Suprapubic skin (tissue), 3 donors: ENCODE measurements at regions not wholly inside any gene's neighbourhood (a gene's known extent, or its start where the extent isn't known, plus 50 kb on each side); places are given as distances from the start of the nearest gene placed in this dataset.

Source experiments
- EP300 ChIP-seq: sonication (generic); formaldehyde crosslinking; IDR thresholded peaks from one replicate; pipeline ENCODE4 v1.6.1; 2017; ENCODE audit warnings: antibody characterized with exemption
- POLR2A ChIP-seq, 2 donors: fragments of 450-650 bp; IDR thresholded peaks; one replicate each; pipeline ENCODE4 v1.6.1; 2017; ENCODE audit warnings: antibody characterized with exemption in 2 of 2, mild to moderate bottlenecking in 2 of 2, moderate library complexity in 2 of 2
- TF ChIP-seq, protein P1 (sequence below), 2 donors: fragments of 200-600 bp in 1 of 2; fragments of 450-650 bp in 1 of 2; sonication (generic) in 1 of 2; IDR thresholded peaks; one replicate each; pipeline ENCODE4 v1.5.1; 2016 to 2019; ENCODE audit warnings: antibody characterized with exemption in 2 of 2, mild to moderate bottlenecking in 1 of 2, moderate library complexity in 1 of 2

DNA sequence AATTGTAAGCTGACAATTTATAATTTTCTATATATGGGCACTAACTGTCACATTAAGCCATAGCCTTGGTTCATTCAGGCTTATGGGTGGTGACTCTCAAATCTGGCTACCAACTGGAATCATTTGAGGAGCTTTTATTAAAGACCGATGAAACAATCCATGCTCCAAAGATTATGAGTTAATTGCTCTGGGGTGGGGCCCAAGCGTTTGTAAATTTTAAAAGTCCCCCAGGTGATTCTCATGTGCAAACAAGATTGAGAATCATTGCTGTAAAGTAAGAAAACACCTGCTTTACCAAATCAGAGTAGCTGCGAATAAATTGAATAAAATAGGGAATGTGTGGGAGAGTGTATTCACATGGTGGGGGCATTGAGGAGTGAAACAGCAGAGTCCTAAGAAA lies 76.1 kb upstream of the RAB27B start:
- TF ChIP-seq, protein P1, sequence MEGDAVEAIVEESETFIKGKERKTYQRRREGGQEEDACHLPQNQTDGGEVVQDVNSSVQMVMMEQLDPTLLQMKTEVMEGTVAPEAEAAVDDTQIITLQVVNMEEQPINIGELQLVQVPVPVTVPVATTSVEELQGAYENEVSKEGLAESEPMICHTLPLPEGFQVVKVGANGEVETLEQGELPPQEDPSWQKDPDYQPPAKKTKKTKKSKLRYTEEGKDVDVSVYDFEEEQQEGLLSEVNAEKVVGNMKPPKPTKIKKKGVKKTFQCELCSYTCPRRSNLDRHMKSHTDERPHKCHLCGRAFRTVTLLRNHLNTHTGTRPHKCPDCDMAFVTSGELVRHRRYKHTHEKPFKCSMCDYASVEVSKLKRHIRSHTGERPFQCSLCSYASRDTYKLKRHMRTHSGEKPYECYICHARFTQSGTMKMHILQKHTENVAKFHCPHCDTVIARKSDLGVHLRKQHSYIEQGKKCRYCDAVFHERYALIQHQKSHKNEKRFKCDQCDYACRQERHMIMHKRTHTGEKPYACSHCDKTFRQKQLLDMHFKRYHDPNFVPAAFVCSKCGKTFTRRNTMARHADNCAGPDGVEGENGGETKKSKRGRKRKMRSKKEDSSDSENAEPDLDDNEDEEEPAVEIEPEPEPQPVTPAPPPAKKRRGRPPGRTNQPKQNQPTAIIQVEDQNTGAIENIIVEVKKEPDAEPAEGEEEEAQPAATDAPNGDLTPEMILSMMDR (IDR thresholded peaks at IDR 0.05), result no peak
- TF ChIP-seq EP300 (no peak), POLR2A (IDR thresholded peaks at IDR 0.05) (no peak)
